Body of pancreas (tissue), 4 donors: ENCODE measurements at regions not wholly inside any gene's neighbourhood (a gene's known extent, or its start where the extent isn't known, plus 50 kb on each side); places are given as distances from the start of the nearest gene placed in this dataset.

Experiments used
- CTCF ChIP-seq, 7 experiments: fragments of 450-650 bp in 4 of 7; fragments of 200-600 bp in 3 of 7; sonication (generic) in 3 of 7; IDR thresholded peaks; one replicate each; pipeline ENCODE4 v1.5.1; 2016 to 2019; ENCODE audit warnings: antibody characterized with exemption in 7 of 7
- POLR2A ChIP-seq, 3 donors: fragments of 450-650 bp; IDR thresholded peaks; one replicate each; pipeline ENCODE4 v1.6.1; 2016; ENCODE audit warnings: antibody characterized with exemption in 3 of 3, mild to moderate bottlenecking in 2 of 3

DNA sequence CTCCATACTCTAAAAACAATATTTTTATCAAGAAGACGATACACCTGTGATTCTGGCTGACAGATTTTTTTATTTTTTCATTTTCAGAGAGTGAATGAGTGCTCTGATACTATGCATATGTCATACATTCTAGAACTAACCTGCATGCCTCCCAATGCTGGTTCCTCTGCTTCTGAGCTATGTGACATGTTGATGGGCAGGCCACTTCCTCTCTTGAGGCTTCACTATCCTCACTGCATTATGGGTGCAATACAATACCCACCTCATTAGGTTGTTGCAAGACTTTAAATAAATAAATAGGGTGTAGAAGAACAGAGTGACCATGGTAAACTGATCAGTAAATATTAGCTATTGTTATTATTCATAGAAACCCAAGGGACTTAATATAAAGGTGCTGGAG, 408.3 kb downstream of the HNRNPD start:
- no peak for TF ChIP-seq POLR2A (IDR thresholded peaks at IDR 0.05)
- TF ChIP-seq CTCF (IDR thresholded peaks at IDR 0.05) = no peak
